ENCODE measurements at regions not wholly inside any gene's neighbourhood (a gene's known extent, or its start where the extent isn't known, plus 50 kb on each side); places are given as distances from the start of the nearest gene placed in this dataset.

- TF ChIP-seq POLR2A (IDR thresholded peaks at IDR 0.05; ENCODE audit: low read depth, low read length) (no peak), SPI1 (IDR thresholded peaks at IDR 0.05; ENCODE audit: low read depth, low read length) (no peak), POLR2AphosphoS5 (IDR thresholded peaks at IDR 0.05; ENCODE audit: low read depth, low read length) (no peak), TAF1 (IDR thresholded peaks at IDR 0.05; ENCODE audit: low read depth, low read length) (no peak)
Measured at GRCh38 chr12:66881386-66881785, 202.5 kb upstream of the GRIP1 start.

Data from GM12891 (cell line).